ENCODE measurements at regions not wholly inside any gene's neighbourhood (a gene's known extent, or its start where the extent isn't known, plus 50 kb on each side); places are given as distances from the start of the nearest gene placed in this dataset.

DNA sequence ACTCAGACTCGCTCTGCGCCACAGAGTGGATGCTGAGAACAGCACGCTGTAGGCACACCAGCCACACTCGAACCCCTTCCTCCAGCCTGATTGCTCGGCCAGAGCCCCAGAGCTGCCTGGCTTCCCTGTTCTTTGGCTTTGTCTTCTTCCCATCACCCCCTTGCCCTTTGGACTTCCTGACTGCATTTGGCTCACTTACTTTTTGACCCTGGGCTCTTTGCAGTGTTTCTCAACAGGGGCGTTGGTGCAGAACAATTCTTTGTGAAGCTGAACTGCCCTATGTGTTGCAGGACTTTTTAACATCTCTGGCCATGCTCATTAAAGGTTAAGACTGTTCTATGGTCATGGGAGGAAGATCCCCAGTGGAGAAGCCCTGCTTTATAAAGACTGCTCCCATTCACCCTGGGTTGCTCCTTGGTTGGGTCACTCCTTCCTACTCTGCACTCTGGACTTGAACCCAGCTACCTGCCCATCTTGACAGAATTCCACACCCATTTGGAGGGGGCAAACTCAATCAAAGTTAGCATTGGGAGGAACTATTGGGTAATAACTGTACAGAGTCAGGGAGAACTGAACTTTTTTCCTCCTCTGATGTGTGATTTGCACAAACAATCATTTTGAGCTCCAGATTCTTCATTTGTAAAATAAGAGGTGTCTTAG is 127.7 kb upstream of the PLEKHG7 start:
- no peak for DNase-seq

DNA sequence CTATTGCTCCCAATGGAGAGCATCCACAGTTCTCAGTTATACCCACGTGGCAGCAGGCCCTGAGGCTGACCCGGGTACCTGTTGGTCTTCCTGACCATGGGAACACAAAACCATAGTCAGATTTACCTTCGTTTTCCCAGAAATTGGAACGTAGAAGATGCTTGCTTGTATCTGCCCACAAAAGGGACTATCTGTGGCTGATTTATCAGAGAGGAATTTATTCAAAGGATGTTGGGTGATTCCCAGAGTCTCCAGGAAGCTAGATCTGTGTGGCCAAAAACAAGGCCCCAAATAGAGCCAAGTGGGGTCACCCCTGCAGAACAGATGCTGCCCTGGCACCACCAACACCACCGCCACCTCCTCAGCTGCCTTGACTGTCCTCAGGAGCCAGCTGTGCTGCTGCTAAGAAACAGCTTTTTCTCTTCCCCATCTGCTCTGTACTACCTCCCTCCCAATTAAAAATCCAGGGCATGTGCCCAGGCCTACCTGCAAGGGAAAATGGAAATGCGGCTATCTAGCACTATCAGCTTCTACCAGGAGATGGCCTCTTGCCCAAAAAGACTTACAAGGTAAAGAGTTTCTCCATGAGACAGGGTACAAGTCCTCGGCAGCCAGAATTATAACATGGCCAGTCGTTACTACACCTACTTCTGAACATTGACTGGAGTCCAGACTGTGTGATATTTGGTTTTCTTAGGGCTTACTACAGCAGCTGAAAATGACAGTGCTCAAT is 128.6 kb upstream of the PLEKHG7 start:
- DNase-seq: peak; percentile 19

DNA sequence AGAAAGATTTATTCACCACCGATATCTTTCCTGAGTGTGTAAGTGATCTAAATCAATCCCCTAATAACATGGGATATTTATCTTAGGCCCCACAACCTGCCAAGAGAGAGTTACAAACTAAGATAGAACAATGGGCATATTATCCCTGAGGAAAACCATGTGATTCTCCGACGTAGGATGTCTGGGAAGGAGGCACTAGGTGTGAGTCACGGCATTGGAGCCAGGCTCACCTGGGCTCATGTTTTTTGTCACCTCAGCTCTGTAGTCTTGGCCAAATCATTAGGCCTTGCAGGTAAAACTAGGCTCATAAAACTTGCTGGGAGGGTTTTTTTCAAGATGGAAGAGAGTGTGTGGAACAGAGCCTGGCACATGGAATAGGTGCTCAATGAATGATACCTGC is 129.7 kb upstream of the PLEKHG7 start:
- DNase-seq: no peak

DNA sequence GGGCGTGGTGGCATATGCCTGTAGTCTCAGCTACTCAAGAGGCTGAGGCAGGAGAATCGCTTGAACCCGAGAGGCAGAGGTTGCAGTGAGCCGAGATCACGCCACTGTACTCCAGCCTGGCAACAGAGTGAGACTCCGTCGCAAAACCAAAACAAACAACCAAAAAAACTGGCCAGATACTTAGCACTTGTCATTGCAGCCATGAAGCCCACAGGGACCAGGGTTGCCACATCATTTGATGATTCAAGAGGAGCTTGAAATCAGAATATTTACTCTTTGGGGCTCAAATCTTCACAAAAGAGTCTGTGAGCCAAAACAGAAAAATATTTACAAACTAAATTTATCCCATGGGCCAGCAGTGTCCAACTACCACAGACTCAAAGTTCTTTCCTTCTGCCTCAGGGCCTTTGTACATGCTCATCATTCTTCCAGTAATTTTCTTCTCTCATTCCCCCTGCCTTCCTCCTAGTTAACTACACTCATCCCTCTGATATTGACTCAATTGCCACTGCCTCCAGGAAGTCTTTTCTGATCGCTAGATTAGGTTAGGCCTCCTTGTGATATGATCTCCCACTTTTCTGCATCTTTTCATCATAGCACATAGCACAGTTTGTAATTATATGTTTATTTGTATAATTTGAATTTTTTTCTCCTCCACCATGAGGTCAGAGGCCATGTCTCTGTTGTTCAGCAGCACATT is 130.8 kb upstream of the PLEKHG7 start:
- DNase-seq: no peak

DNA sequence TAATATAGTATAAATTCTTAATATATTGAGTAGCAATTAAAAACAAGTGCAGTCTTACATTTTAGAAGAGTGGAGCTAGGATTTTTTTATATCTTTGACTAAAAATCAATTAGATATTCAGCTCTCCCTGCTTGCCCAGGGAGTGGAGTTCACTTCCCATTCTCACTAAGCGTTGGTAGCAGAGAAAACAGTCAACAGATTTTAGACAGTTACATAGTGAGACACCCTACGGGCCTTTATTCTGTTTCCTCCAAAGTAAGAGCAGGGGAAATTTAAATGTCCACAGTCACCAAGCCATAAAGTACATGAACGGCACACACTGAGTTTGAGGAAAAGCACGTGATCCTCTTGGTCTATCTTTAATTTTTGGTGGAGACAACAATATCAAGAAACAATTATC is 131.6 kb upstream of the PLEKHG7 start:
- DNase-seq: no peak

DNA sequence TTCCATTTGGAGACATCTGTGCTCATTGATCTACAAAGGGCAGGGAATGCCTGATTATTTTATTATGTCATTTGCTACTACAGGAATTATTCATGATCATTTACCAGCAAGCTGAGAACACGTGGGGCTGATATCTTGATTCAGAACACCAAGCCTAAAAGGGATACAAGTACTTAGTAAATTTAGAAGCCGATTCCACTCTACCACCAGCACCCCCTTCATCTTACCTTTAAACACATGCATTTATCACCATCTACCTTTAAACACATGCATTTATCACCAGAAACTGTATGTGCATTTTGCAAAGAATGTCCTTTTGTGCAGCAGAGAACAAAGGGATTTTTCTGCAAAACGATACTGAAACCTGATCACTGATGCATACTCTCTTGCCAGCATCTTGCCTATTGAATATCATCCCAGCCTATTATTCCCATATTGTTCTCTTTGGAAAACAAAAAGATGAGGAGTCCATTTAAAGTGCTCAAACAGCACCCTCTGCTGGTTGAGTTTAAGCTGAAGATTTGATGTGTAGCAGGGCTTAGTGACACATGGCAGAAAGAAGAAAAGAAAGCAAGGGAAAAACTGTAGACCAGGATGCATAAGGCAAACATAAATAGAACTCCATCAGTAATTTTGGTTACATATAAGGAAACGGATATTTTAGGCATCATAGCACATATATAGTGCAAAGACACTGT is 132.6 kb upstream of the PLEKHG7 start:
- peak; percentile 67 for DNase-seq

DNA sequence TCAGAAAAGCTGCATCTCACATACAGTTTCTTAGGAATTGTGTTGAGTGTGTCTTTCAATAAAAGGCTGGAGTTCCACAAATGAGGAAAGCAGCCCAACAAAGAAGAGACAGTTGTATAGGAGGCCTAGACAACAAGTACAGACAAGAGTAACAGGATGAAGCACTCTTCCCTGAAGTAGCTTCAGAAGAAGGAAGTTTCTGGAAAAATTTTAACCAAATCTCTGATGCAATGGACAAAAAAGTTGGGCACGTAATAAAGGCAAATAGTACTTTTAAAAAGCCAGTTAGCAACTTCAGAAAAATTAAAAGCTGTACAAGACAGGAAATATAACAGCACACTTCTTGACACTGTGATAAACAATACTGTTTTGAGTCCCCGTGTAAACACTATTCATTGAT is 134.1 kb upstream of the PLEKHG7 start:
- DNase-seq: no peak

DNA sequence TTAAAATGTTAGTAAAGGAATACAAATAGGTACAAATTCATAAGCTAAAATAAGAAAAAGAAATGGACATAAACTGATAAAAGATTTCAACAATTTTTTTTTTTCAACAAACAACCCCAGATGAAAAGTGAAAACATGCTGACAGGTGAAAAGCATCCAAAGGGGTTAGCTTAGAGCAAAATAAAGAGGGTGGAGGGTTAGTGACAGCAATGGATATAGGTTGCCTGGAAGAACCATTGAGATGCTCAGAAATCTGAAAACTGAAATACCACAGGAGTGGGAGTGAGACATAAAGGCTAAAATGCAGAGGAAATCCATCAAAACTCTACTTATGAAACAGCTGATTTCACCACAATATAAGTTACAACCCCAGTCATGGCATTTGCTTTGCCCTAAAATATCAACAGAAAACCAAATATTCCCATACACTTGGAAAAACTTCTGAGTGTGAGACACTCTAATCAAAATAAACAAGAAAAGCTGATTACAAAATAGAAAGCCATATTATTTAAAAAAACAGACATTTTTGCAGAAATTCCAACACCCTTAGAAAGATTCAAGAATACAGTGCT is 136.3 kb upstream of the PLEKHG7 start:
- DNase-seq: no peak

DNA sequence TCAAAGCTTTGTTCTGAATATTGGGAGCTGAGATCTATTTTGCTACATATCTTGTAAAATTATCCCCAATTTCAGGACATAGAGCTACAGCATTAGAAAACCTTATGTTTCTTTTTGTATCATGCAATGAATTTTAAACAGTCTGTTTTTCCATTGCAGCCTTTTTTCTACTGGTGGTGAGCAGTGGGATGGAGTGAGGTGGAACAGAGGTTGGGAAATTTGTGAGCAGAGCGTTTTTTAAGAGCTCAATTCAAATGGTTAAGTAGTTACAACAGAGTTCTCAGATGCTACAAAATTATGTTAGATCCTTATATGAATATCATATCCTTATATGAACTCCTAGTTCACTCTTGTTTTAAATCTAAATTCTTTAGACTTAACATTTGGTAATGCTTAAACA is 139.0 kb upstream of the PLEKHG7 start:
- DNase-seq: no peak

DNA sequence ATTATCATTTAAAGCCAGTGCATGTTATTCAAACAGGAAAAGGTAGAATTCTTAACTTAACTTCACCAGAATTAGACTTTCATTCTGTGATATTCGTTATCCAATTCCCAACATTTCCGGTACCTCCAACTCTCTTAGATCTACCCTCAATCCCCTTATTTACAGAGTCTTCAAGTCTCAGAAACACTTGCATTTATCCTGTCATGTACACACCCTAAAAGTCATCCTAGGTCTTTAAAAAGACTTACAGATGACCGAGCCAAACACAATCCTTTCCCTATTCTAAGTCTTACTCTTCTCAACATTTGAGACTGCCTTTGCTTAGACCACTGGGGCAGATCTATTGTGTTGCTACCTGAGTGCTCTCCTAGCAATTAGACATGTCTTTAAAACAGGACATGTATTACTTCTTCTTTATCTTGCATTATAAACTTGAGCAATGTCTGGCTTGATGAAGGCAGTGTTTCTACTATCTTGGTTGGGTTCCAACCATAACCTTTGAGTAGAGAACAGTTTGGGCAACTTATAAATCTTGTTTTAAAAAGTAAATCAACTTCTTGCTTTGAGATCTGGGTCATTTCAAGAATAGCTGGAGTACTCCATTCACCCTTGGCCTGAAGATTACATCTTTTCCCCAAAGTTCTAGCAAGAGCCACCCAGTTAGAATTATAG is 140.6 kb upstream of the PLEKHG7 start:
- no peak for DNase-seq

DNA sequence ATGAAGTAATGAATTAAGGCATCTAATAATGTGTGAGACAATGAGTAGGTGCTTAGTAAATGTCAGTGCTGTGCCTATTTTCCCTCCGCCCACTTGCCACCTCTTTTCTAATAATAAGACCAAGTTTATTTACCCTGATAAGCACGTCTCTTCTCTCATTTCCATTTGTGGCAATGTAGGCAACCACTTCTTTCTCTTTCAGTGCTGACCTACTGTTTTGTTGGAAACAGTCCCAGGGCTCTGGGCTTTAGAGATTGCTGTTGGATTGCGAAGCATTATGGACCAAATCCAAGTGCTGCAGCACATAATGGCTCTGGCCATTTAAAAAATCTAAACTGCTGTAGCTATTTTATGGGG is 141.3 kb upstream of the PLEKHG7 start:
- peak; percentile 17 for DNase-seq

DNA sequence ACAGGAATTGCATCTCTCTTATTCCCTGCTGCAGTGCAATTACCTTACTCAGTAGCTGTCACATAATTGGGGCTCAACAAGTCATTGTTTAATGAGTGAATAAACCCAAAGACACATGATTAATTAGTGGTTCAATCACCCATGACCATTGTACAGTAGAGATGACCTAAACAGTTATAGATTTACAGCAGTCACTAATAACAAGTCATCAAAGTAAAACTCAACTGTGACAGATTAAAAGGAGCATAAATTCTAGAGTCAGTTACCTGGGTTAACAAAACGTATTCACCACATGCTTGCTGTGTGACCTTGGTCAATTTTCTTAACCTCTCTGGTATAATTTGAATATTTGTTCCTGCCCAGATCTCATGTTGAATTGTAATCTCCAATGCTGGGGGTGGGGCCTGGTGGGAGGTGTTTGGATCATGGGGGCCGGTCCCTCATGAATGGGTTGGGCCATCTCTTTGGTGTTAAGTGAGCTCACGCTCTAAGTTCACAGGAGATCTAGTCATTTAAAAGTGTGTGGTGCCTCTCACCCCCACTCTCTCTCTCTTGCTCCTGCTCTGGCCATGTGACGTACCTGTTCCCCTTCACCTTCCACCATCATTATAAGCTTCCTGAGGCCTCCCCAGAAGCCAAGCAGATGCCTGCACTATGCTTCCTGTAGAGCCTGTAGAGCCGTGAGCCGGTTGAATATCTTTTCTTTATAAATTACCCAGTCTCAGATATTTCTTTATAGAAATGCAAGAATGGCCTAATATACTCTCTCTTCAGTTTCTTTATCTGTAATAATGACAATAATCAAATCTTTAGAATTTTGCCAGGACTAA is 141.9 kb upstream of the PLEKHG7 start:
- DNase-seq: no peak

DNA sequence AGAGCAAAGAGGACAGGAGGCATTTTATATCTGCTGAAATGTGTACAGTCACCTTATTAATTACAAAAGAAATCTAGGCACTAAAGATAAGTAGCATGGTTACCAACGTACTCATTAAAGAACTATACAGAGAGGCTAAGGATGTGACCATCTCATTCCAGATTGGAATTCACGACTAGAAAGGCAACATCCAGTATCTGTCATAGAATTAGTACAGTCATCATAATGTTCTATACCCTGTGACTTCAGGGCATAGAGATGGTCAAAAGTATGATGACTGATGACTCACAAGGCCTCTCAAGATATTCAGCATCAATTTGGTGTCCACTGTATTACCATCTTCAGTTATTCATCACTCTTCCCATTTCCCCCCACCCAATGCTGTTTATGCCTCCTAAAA is 144.0 kb upstream of the PLEKHG7 start:
- no peak for DNase-seq

DNA sequence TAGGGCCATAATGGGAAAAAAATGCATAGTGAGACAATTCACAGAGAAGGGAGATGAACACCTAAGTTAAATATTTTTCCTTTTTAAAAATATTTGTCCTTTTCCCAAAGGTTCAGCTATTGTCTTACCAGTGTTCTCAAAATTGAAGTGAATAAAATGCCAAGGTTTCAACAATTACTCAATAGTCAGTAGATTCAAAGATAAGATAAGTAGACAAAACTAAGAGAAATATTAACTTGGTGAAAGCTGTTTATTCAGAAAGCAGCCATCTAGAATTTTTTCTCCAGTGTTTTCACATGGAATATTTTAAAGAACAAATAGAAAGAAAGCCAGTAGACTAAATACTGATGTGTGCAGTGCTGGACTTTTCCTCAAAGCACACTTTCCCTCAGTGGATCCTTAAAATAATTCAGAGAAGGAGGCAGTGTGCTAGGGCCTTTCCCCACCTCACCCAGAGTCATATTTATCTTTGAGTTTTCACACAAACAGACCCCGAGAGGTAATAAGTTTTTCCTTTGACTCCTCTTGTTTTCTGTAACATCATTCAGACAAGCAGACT is 144.5 kb upstream of the PLEKHG7 start:
- DNase-seq: no peak

DNA sequence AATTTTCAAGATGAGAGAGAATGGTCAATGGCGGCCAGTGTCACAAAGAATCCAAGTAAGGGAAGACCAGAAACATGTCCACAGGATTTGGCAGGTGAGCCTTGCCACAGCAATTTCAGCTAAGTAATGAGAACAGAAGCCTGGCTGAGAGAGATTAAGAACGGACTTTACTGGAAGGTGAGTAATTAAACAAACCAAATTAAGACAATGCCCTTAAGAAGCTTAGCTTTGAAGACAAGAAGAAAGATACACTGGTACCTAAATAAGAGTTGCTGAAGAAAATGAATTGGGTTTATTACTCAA is 145.4 kb upstream of the PLEKHG7 start:
- DNase-seq: no peak

DNA sequence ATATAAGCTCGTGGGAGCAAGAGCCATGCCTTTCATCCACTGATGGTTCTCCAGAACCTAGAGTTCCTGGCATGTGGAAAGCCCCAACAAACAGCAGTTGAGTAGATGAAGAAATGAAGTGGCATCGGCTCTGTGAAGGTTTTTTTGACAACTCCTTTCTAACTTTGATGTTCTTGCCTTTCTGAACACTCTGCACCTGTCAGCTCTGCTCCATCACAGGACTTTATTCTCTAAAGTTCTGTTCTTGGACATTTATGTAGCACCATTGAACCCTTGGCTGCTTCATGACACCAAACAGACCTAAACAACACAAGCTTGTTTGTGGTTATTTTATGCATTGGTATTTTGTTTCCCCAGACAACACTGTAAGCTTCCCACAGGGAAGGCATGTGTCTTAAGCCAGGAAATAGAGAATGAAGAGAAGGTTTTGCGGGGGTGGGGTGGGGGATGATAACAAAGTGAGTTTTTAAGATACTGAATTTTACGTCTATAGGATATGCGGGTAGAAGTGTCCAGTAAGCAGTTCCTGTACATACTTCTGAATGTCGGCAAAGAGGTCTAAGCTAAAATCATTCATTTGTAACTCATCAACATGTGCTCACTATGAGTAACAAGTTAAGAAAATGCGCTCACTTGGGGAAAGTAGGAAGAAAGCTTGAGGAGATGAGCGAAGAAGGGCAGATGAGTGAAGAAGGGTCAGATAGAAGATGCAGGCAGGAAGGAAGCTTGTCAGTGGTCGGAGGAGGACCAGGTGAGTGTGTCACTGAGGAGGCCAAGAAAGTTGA is 146.0 kb upstream of the PLEKHG7 start:
- DNase-seq: no peak

DNA sequence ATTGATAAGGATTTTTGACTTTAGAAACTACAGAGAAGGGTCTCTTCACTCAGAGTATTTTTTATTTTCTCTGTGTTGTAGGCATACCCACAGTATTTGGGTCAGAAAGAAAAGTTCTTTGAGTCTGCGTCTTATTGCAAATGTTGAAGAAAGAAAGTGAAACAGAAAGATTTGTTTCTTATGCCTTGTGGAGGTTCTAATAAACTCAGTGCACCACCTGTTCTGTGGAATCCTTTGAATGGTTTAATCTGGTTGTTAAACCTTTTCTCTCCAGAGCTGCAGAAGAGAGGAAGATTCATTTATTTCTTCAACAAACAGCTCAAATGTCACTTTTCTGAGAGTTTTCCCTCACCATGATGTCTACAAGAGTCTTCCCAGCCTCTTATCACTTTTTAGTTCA is 146.6 kb upstream of the PLEKHG7 start:
- DNase-seq: no peak

DNA sequence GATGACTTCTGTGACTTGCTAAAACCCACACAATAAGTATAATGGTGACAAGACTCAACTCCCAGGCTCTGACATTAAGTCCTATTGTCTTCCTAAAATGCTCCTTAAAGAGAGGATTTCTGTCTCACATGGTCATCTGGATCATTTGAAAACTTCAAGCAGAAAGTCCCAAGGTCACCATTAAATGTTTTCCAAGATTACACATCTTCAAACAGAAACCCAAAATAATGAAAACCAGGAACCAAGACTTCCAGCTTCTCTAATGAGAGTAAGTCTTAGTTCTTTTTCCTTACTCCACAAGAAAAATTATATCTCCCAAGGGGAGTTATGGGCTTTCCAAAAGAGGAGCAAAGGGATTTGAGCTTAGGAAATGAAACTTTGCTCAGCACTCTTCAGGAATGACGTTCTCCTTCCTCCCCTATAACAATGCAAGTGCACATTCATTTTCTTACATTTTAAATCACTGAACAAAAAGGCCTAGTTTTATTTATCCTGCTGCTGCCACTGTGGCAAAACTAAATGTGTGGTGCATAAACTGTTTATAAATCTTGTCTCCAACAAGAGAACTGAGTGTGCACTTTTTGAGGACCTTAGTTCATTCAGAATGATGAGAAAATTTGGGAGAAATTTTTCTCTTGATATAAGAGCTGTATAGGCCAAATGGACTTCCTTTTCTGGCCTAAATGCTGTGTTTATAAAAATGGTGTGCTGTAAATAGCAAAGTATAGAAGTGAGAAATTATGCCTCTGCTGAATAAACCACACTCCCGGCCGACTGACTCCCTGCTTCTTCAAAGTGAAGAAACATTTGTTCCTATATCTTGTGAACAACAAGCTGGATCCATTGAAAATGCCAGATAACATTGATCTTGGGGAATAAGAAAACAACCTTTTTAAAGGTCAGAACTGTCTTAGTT is 148.4 kb upstream of the PLEKHG7 start:
- no peak for DNase-seq

DNA sequence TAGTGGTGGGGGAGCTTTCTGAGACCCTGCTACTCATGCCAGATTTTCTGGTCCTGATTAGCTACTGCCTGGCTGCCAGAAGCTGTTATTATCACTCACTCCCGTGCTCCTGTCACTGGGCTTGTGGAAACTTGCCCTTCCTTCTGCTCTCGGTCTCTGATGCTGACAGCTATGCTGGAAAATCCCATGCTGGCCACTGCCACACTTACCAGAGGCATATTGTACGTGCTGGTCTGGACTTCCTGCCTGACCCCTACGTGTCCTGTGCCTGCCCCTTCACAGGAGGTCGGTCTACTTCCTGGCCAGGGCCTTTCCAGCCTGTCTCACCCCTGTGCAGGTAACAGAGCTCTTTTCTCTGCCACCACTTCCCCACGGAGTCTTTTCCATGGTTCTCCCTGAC is 149.4 kb upstream of the PLEKHG7 start:
- DNase-seq: no peak

Data from hematopoietic multipotent progenitor cell treated with erythropoietin and hydrocortisone succinate and interleukin-3 and kit ligand, for 8 days (in vitro differentiated cells).